IPS-20b (cell line): ENCODE measurements at regions not wholly inside any gene's neighbourhood (a gene's known extent, or its start where the extent isn't known, plus 50 kb on each side); places are given as distances from the start of the nearest gene placed in this dataset.

Experiments
- H3K27ac ChIP-seq: one replicate; pipeline ENCODE4 v1.5.1; 2013; ENCODE audit warnings: low read length
- H3K27me3 ChIP-seq: 2 replicates; pipeline ENCODE4 v1.6.1; 2013; ENCODE audit warnings: mild to moderate bottlenecking, low read length, inconsistent platforms; ENCODE audit not compliant: insufficient read depth
- H3K36me3 ChIP-seq: 2 replicates; pipeline ENCODE4 v1.6.1; 2013; ENCODE audit warnings: low read depth, mild to moderate bottlenecking, inconsistent platforms, low read length, moderate library complexity; ENCODE audit not compliant: insufficient read depth
- H3K4me1 ChIP-seq: 2 replicates; pipeline ENCODE4 v1.6.1; 2013; ENCODE audit warnings: mild to moderate bottlenecking, control low read depth, inconsistent platforms, low read length, moderate library complexity; ENCODE audit not compliant: insufficient read depth
- H3K4me3 ChIP-seq: 2 replicates; pipeline ENCODE4 v1.5.1; 2013; ENCODE audit warnings: mild to moderate bottlenecking, low read length, inconsistent platforms
- H3K9ac ChIP-seq: 2 replicates; pipeline ENCODE4 v1.6.1; 2013; ENCODE audit warnings: low read depth, mild to moderate bottlenecking, inconsistent platforms, low read length, moderate library complexity
- H3K9me3 ChIP-seq: 2 replicates; pipeline ENCODE4 v1.6.1; 2013; ENCODE audit warnings: mild to moderate bottlenecking, low read depth, low read length, inconsistent platforms; ENCODE audit not compliant: insufficient read depth

DNA sequence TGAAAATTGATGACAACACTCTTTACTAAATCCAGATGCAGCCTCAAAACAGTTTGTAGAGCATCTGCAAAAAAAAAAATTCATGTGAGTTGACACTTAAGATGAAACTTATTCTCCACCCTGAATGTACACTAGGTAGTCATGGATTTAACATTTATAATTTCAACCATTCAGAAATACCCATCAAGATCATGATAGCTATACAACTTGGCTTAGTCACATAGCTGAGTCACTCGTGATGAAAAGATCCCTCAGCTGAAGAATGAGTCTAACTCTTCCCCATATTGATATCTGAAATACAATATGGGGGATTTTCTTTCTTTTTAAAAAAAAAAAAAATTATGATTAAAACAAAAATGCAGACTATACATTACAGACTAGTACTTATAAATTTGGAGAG is 104.8 kb upstream of the PLEKHG7 start:
- no peaks in the 10 kb centered on the region for H3K36me3 ChIP-seq
- no peak overlapping the region for H3K27ac ChIP-seq
- H3K9ac ChIP-seq = no peak overlapping the region
- peaks cover 24% of the 10 kb centered on the region for H3K9me3 ChIP-seq
- no peaks in the 10 kb centered on the region for H3K4me1 ChIP-seq
- no peaks in the 10 kb centered on the region for H3K27me3 ChIP-seq
- no peak overlapping the region for H3K4me3 ChIP-seq

DNA sequence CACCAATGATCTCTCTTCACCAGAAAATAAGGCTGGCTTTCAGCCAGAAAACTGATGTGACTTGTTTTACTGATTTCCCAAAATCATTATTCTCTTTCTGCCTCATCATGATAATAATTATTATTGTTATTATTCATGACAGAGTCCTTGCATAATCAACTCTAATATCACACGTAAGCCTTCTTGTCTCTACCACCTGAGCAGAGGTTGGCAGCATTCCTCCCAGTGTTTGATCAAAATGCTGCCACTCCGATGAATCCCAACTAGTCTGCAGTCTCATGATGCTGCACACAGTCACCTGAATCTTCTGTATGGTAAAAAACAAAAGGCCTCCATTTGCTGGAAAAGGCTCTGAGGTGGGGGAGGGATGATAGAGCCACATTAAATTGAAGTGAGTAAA is 105.7 kb upstream of the PLEKHG7 start:
- no peak overlapping the region for H3K9ac ChIP-seq
- no peak overlapping the region for H3K4me3 ChIP-seq
- no peaks in the 10 kb centered on the region for H3K27me3 ChIP-seq
- no peaks in the 10 kb centered on the region for H3K36me3 ChIP-seq
- no peak overlapping the region for H3K27ac ChIP-seq
- H3K4me1 ChIP-seq = no peaks in the 10 kb centered on the region
- peaks cover 24% of the 10 kb centered on the region for H3K9me3 ChIP-seq

DNA sequence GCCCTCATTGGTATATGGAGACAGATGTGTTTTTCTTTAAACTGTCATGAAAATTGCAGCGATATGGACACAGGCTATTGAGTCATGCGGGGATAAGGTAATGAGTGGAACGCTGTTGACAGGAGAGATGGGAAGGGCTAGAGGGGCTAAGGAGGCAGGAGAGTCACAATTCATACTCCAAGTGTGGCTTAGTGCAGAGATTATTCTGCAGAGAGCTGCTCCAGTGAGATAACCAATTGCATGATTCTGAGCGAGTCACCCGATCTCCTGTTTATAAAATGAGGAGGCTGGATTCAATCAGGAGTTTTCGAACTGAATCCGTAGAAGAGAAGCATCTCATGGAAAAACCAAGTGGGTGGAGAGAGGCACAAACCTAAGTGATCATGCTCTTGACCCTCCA is 106.4 kb upstream of the PLEKHG7 start:
- Histone ChIP-seq H3K4me1 (no peaks in the 10 kb centered on the region), H3K4me3 (no peak overlapping the region), H3K27ac (no peak overlapping the region), H3K27me3 (no peaks in the 10 kb centered on the region), H3K9ac (no peak overlapping the region), H3K9me3 (peaks cover 19% of the 10 kb centered on the region), H3K36me3 (no peaks in the 10 kb centered on the region)

DNA sequence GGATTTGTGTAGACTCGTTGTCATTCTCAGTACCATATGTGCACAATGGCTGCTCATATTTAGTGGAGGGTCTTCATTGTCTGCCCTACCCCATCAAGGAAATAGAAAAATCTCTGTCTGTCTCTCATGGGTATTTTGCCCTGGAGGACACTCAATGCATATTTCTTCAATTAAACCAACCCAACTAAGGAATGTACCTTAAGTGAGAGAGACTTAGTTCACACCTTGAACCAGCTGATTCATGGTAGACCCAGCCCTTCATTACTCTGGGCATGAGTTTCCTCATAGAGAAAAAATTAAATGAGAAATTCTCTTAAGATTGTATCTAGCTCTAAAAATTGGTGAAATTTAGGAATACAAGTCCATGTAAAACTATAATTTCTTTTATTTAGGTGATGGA is 107.1 kb upstream of the PLEKHG7 start:
- H3K4me1 ChIP-seq = no peaks in the 10 kb centered on the region
- no peak overlapping the region for H3K9ac ChIP-seq
- no peaks in the 10 kb centered on the region for H3K27me3 ChIP-seq
- no peak overlapping the region for H3K27ac ChIP-seq
- peaks cover 18% of the 10 kb centered on the region for H3K9me3 ChIP-seq
- H3K4me3 ChIP-seq = no peak overlapping the region
- H3K36me3 ChIP-seq = no peaks in the 10 kb centered on the region

DNA sequence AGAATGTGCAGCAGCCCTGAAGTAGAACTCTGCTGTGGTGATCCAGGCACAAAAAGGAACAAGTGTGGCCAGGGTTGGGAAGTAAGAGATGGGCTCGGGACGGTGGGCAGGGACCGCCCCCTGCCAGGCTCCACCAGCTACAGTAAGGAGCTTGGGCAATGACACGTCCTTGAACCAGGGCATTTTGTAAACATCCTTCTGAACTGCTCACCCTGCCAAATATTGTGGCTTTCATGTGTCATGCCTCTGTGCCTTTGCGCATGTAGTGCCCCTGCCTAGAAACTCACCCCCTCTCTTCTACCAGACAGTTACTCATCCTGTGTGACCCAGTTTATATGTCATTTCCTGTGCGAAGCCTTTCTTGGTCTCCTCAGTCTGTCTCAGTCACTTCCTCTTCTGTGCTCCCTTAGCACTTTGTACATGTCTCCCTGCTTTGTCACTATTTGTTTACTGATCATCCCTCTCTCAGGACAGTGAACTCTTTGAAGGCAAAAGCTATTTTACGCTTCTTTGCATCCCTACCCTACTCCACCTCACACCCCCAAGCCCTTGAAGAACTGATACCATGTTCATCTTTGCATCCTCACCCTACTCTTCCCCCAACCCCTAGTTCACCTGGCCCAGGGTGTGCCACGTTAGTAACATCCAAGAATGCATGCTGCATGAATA is 108.9 kb upstream of the PLEKHG7 start:
- no peaks in the 10 kb centered on the region for H3K27me3 ChIP-seq
- H3K4me1 ChIP-seq = no peaks in the 10 kb centered on the region
- H3K9me3 ChIP-seq = peaks cover 2% of the 10 kb centered on the region; the same call in 1 of the 2 replicates
- no peak overlapping the region for H3K4me3 ChIP-seq
- no peaks in the 10 kb centered on the region for H3K36me3 ChIP-seq
- no peak overlapping the region for H3K9ac ChIP-seq
- no peak overlapping the region for H3K27ac ChIP-seq

DNA sequence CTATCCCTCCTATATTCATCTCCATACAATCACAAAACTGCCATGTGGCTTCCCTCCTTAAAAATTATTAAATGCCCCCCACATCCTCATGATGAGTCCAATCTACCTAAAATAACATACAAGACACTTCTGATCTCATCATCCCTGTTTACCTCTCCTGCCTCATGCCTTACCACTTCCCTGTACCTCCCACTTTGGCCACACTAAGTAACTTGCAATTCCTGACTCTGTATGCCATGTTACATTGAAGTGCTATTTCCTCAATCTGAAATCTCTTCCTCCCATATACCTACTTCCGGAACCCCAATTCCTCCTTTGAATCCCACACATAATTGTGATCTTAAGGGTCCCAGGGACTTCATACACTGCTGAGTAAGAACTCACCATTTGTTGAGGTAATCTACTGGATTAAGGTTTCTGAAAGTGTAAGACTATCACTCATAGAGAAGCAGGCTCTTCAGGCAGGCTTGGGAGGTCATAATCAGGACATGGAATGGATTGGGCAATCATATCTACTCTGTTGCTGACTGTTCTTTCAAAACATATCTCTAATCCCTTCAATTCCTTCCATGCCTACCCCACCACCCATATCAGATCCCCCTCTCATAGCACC is 117.6 kb upstream of the PLEKHG7 start:
- Histone ChIP-seq H3K9me3 (no peaks in the 10 kb centered on the region), H3K27ac (no peak overlapping the region), H3K4me3 (no peak overlapping the region), H3K4me1 (peaks cover 4% of the 10 kb centered on the region; the same call in 1 of the 2 replicates), H3K9ac (no peak overlapping the region), H3K27me3 (no peaks in the 10 kb centered on the region), H3K36me3 (no peaks in the 10 kb centered on the region)

DNA sequence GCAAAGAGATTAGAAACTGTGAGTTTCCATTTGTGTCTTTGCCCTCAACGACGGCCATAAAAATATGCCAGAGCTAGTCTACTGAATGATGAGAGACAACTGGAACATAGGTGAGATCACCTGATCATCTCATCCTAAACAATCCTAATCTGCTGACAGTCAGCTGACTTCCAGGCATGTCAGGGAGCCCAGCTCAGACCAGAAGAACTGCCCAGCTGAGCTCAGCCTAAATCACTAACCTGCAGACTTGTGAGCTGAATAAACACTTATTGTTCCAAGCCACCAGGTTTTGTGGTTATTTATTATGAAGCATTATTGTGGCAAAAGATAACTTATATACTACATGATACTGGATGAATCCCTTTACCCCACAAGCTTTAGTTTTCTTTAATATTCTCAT is 118.9 kb upstream of the PLEKHG7 start:
- Histone ChIP-seq H3K36me3 (no peaks in the 10 kb centered on the region), H3K4me1 (peaks cover 4% of the 10 kb centered on the region; the same call in 1 of the 2 replicates), H3K9ac (no peak overlapping the region), H3K9me3 (no peaks in the 10 kb centered on the region), H3K4me3 (no peak overlapping the region), H3K27me3 (no peaks in the 10 kb centered on the region), H3K27ac (no peak overlapping the region)

DNA sequence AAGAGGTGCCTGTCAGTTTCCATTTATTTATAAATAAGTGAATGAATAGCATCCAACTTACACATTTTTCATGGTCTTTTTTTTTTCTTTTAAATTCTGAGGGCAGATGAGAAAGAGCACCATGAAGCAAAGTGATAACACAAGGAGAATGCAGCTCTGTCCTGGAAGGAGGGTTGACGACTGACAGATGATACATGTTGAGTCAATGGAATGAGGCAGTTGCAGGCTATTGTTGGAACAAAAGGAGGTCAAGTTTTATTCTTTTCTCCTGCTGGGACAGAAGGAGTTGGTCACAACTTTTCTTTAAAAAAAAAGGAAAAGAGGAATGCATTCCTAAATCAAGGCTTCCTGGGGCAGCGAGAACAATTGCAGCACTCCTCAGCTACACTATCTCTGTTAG is 119.9 kb upstream of the PLEKHG7 start:
- no peak overlapping the region for H3K9ac ChIP-seq
- H3K36me3 ChIP-seq = no peaks in the 10 kb centered on the region
- H3K27ac ChIP-seq = no peak overlapping the region
- H3K4me1 ChIP-seq = peaks cover 4% of the 10 kb centered on the region; the same call in 1 of the 2 replicates
- no peaks in the 10 kb centered on the region for H3K27me3 ChIP-seq
- no peaks in the 10 kb centered on the region for H3K9me3 ChIP-seq
- H3K4me3 ChIP-seq = no peak overlapping the region

DNA sequence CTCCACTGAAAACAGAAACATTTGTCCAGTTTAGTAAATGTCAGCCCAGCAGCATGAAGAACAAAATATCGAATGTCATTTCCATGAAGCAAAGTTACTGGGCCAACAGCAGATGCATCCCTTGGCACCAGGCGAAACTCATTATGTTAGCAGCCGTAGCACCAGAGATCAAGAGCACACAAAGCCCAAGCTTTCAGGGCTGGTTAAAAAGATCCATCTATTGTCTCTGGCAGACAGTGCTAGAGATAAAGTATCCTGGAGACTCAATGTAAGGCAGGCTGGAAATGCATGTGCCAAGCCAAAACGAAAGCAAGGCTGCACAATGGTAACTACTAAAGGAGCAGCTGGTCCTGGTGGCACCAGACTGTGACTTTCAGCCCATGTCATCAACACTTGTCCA is 120.3 kb upstream of the PLEKHG7 start:
- H3K9me3 ChIP-seq = no peaks in the 10 kb centered on the region
- H3K27me3 ChIP-seq = no peaks in the 10 kb centered on the region
- H3K27ac ChIP-seq = no peak overlapping the region
- no peak overlapping the region for H3K9ac ChIP-seq
- peaks cover 4% of the 10 kb centered on the region; the same call in 1 of the 2 replicates for H3K4me1 ChIP-seq
- H3K4me3 ChIP-seq = no peak overlapping the region
- H3K36me3 ChIP-seq = no peaks in the 10 kb centered on the region

DNA sequence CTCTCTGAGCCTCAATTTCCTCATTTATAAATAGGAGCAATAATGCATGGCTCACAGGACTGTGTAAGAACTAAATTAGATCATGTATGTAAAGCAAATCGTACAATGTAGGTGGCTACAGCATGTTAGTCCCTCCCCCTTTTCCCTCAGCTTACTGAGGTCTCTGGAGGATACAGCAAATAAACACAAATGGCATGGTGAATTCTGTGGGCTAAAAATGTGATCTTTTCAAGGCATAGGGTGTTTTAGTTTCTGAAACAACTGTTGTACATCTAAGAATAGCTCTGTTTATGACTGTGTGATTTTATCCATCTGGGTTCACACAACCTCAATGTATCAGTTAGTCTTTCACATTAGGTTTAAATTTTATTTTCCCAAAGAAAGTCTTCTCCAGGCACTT is 121.2 kb upstream of the PLEKHG7 start:
- H3K36me3 ChIP-seq = no peaks in the 10 kb centered on the region
- no peak overlapping the region for H3K9ac ChIP-seq
- no peaks in the 10 kb centered on the region for H3K9me3 ChIP-seq
- H3K4me1 ChIP-seq = peaks cover 4% of the 10 kb centered on the region; the same call in 1 of the 2 replicates
- H3K4me3 ChIP-seq = no peak overlapping the region
- H3K27me3 ChIP-seq = no peaks in the 10 kb centered on the region
- no peak overlapping the region for H3K27ac ChIP-seq

DNA sequence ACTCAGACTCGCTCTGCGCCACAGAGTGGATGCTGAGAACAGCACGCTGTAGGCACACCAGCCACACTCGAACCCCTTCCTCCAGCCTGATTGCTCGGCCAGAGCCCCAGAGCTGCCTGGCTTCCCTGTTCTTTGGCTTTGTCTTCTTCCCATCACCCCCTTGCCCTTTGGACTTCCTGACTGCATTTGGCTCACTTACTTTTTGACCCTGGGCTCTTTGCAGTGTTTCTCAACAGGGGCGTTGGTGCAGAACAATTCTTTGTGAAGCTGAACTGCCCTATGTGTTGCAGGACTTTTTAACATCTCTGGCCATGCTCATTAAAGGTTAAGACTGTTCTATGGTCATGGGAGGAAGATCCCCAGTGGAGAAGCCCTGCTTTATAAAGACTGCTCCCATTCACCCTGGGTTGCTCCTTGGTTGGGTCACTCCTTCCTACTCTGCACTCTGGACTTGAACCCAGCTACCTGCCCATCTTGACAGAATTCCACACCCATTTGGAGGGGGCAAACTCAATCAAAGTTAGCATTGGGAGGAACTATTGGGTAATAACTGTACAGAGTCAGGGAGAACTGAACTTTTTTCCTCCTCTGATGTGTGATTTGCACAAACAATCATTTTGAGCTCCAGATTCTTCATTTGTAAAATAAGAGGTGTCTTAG is 127.7 kb upstream of the PLEKHG7 start:
- Histone ChIP-seq H3K4me1 (no peaks in the 10 kb centered on the region; the same call in 1 of the 2 replicates), H3K36me3 (no peaks in the 10 kb centered on the region), H3K9ac (no peak overlapping the region), H3K27ac (no peak overlapping the region), H3K9me3 (no peaks in the 10 kb centered on the region), H3K27me3 (no peaks in the 10 kb centered on the region), H3K4me3 (no peak overlapping the region)
